ENCODE measurements at regions not wholly inside any gene's neighbourhood (a gene's known extent, or its start where the extent isn't known, plus 50 kb on each side); places are given as distances from the start of the nearest gene placed in this dataset.

GRCh38 chr2:123514613-123515207, 510.4 kb upstream of the CNTNAP5 start:
- POLR2A ChIA-PET = no interaction called here
- Histone ChIP-seq H3K9me2 (no peaks in the 10 kb centered on the region), H3K27ac (ENCODE audit: low read depth in 2 of 2, low read length in 1 of 2) (no peak overlapping the region), H2AFZ (ENCODE audit: low read depth) (no peak overlapping the region), H3K4me2 (no peak overlapping the region), H3K9me3 (no peaks in the 10 kb centered on the region; the same call in 1 of the 2 replicates), H3K4me1 (ENCODE audit: control insufficient read depth in 1 of 2, insufficient read depth in 2 of 2, low read depth in 1 of 2, low read length in 1 of 2) (no peaks in the 10 kb centered on the region), H3K79me2 (ENCODE audit: insufficient read depth) (no peaks in the 10 kb centered on the region), H3K36me3 (replicated peaks in 1 of 2; ENCODE audit: control insufficient read depth in 1 of 2, insufficient read depth in 2 of 2, low read length in 1 of 2) (no peaks in the 10 kb centered on the region), H3K4me3 (ENCODE audit: low read depth in 2 of 2, low read length in 1 of 2) (no peak overlapping the region; a peak in 1 of 4 replicates), H3K9ac (no peak overlapping the region), H3K27me3 (ENCODE audit: insufficient read depth) (no peaks in the 10 kb centered on the region), H3F3A (replicated peaks; ENCODE audit: insufficient read depth) (no peaks in the 10 kb centered on the region), H4K20me1 (ENCODE audit: insufficient read depth) (no peaks in the 10 kb centered on the region)
- CTCF ChIA-PET = no interaction called here
- TF ChIP-seq TCF12 (IDR thresholded peaks at IDR 0.05) (no peak), POLR2AphosphoS5 (IDR thresholded peaks at IDR 0.05; ENCODE audit: low read depth, low read length) (no peak), CHD2 (IDR thresholded peaks at IDR 0.05; ENCODE audit: low read length, partially characterized antibody) (no peak), ELF1 (IDR thresholded peaks at IDR 0.05) (no peak), REST (IDR thresholded peaks at IDR 0.05; ENCODE audit: low read depth, low read length) (no peak), NFIC (IDR thresholded peaks at IDR 0.05; ENCODE audit: borderline replicate concordance) (no peak), MXI1 (IDR thresholded peaks at IDR 0.05; ENCODE audit: low read depth, low read length) (no peak), RCOR1 (IDR thresholded peaks at IDR 0.05; ENCODE audit: low read length) (no peak), SMC3 (IDR thresholded peaks at IDR 0.05; ENCODE audit: low read depth, low read length) (no peak), YY1 (IDR thresholded peaks at IDR 0.05; ENCODE audit: low read depth) (no peak), RFX5 (IDR thresholded peaks at IDR 0.05; ENCODE audit: low read length) (no peak)
- TF ChIP-seq, protein P1, sequence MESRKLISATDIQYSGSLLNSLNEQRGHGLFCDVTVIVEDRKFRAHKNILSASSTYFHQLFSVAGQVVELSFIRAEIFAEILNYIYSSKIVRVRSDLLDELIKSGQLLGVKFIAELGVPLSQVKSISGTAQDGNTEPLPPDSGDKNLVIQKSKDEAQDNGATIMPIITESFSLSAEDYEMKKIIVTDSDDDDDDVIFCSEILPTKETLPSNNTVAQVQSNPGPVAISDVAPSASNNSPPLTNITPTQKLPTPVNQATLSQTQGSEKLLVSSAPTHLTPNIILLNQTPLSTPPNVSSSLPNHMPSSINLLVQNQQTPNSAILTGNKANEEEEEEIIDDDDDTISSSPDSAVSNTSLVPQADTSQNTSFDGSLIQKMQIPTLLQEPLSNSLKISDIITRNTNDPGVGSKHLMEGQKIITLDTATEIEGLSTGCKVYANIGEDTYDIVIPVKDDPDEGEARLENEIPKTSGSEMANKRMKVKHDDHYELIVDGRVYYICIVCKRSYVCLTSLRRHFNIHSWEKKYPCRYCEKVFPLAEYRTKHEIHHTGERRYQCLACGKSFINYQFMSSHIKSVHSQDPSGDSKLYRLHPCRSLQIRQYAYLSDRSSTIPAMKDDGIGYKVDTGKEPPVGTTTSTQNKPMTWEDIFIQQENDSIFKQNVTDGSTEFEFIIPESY (IDR thresholded peaks at IDR 0.05; ENCODE audit: borderline replicate concordance, low read depth) = no peak
- 56% methylated on average over 9 of the region's 9 CpGs for WGBS (ENCODE audit: low lambda C conversion rate)
- no peak for DNase-seq

GRCh38 chr2:123518367-123518766, 506.7 kb upstream of the CNTNAP5 start:
- TF ChIP-seq CHD2 (IDR thresholded peaks at IDR 0.05; ENCODE audit: low read length, partially characterized antibody) (no peak), YY1 (IDR thresholded peaks at IDR 0.05; ENCODE audit: low read depth) (no peak), REST (IDR thresholded peaks at IDR 0.05; ENCODE audit: low read depth, low read length) (no peak), FOSL2 (IDR thresholded peaks at IDR 0.05; ENCODE audit: borderline replicate concordance, low read depth) (no peak), MXI1 (IDR thresholded peaks at IDR 0.05; ENCODE audit: low read depth, low read length) (no peak), SMC3 (IDR thresholded peaks at IDR 0.05; ENCODE audit: low read depth, low read length) (no peak), USF1 (IDR thresholded peaks at IDR 0.05; ENCODE audit: borderline replicate concordance, low read depth) (no peak)
- H3K9me2 ChIP-seq = no peaks in the 10 kb centered on the region
- no peak overlapping the region for H3K4me2 ChIP-seq
- DNase-seq = no peak
- H3K9ac ChIP-seq = no peak overlapping the region
- no peak overlapping the region for H3K4me3 ChIP-seq (ENCODE audit: low read depth in 2 of 2, low read length in 1 of 2)
- ChIA-PET POLR2A (no interaction called here), CTCF (no interaction called here)
- no peak overlapping the region for H3K27ac ChIP-seq (ENCODE audit: low read depth in 2 of 2, low read length in 1 of 2)
- no peaks in the 10 kb centered on the region for H4K20me1 ChIP-seq (ENCODE audit: insufficient read depth)
- no peaks in the 10 kb centered on the region for H3F3A ChIP-seq (replicated peaks; ENCODE audit: insufficient read depth)
- no peaks in the 10 kb centered on the region; the same call in 1 of the 2 replicates for H3K9me3 ChIP-seq
- no peaks in the 10 kb centered on the region for H3K79me2 ChIP-seq (ENCODE audit: insufficient read depth)
- no peaks in the 10 kb centered on the region for H3K36me3 ChIP-seq (replicated peaks in 1 of 2; ENCODE audit: control insufficient read depth in 1 of 2, insufficient read depth in 2 of 2, low read length in 1 of 2)
- no peaks in the 10 kb centered on the region for H3K4me1 ChIP-seq (ENCODE audit: control insufficient read depth in 1 of 2, insufficient read depth in 2 of 2, low read depth in 1 of 2, low read length in 1 of 2)
- WGBS (ENCODE audit: low lambda C conversion rate) = 25% methylated on average over 3 of the region's 3 CpGs
- H2AFZ ChIP-seq (ENCODE audit: low read depth) = no peak overlapping the region
- no peaks in the 10 kb centered on the region for H3K27me3 ChIP-seq (ENCODE audit: insufficient read depth)

Data from SK-N-SH (cell line).